SU-DHL-6 (cell line): ENCODE measurements at regions not wholly inside any gene's neighbourhood (a gene's known extent, or its start where the extent isn't known, plus 50 kb on each side); places are given as distances from the start of the nearest gene placed in this dataset.

Experiments
- EZH2phosphoT487 ChIP-seq: fragments of 200-600 bp; sonication (generic), shearing (Covaris generic); conservative IDR thresholded peaks from 2 replicates; pipeline ENCODE4 v1.6.1; 2018; ENCODE audit warnings: mild to moderate bottlenecking, antibody characterized with exemption, low read length, moderate library complexity, mixed read lengths
- TF ChIP-seq, protein P1 (sequence below): fragments of 200-600 bp; sonication (generic); IDR thresholded peaks from one replicate; pipeline ENCODE4 v1.5.1; 2017; ENCODE audit warnings: antibody characterized with exemption, mild to moderate bottlenecking, low read length, moderate library complexity; ENCODE audit not compliant: insufficient read depth, poor library complexity, severe bottlenecking

GRCh38 chrX:155695419-155695818 lies 82.7 kb upstream of the TMLHE start:
- TF ChIP-seq, protein P1, sequence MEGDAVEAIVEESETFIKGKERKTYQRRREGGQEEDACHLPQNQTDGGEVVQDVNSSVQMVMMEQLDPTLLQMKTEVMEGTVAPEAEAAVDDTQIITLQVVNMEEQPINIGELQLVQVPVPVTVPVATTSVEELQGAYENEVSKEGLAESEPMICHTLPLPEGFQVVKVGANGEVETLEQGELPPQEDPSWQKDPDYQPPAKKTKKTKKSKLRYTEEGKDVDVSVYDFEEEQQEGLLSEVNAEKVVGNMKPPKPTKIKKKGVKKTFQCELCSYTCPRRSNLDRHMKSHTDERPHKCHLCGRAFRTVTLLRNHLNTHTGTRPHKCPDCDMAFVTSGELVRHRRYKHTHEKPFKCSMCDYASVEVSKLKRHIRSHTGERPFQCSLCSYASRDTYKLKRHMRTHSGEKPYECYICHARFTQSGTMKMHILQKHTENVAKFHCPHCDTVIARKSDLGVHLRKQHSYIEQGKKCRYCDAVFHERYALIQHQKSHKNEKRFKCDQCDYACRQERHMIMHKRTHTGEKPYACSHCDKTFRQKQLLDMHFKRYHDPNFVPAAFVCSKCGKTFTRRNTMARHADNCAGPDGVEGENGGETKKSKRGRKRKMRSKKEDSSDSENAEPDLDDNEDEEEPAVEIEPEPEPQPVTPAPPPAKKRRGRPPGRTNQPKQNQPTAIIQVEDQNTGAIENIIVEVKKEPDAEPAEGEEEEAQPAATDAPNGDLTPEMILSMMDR: no peak
- no peak for TF ChIP-seq EZH2phosphoT487
